ENCODE measurements at regions not wholly inside any gene's neighbourhood (a gene's known extent, or its start where the extent isn't known, plus 50 kb on each side); places are given as distances from the start of the nearest gene placed in this dataset.

GRCh38 chr21:40901691-40902090 lies 54.7 kb upstream of the DSCAM start:
- no peak for DNase-seq

- DNase-seq = no peak
These were observed 55.3 kb upstream of the DSCAM start for GRCh38 chr21:40902299-40902698.

- DNase-seq = no peak
These were observed 56.0 kb upstream of the DSCAM start for GRCh38 chr21:40902993-40903392.

- no peak for DNase-seq
These were observed 58.3 kb upstream of the DSCAM start for GRCh38 chr21:40905251-40905650.

- no peak for DNase-seq
These were observed 65.4 kb upstream of the DSCAM start for GRCh38 chr21:40912375-40912774.

GRCh38 chr21:40915114-40915513 lies 68.2 kb upstream of the DSCAM start:
- no peak for DNase-seq

- DNase-seq = no peak
These were observed 76.4 kb upstream of the DSCAM start for GRCh38 chr21:40923407-40923806.

- no peak for DNase-seq
These were observed 76.9 kb upstream of the DSCAM start for GRCh38 chr21:40923901-40924300.

GRCh38 chr21:40924641-40925040 lies 77.7 kb upstream of the DSCAM start:
- no peak for DNase-seq

GRCh38 chr21:40926238-40926637 lies 79.3 kb upstream of the DSCAM start:
- no peak for DNase-seq

- no peak for DNase-seq
These were observed 82.9 kb upstream of the DSCAM start for GRCh38 chr21:40929833-40930232.

- no peak for DNase-seq
These were observed 84.2 kb upstream of the DSCAM start for GRCh38 chr21:40931197-40931596.

GRCh38 chr21:40936178-40936577 lies 89.2 kb upstream of the DSCAM start:
- no peak for DNase-seq

GRCh38 chr21:40936771-40937261 lies 89.9 kb upstream of the DSCAM start:
- DNase-seq = no peak

GRCh38 chr21:40938078-40938477 lies 91.1 kb upstream of the DSCAM start:
- DNase-seq = no peak

- no peak for DNase-seq
These were observed 91.7 kb upstream of the DSCAM start for GRCh38 chr21:40938611-40939010.

GRCh38 chr21:40947713-40948112 lies 100.8 kb upstream of the DSCAM start:
- DNase-seq = no peak

GRCh38 chr21:40950970-40951369 lies 104.0 kb upstream of the DSCAM start:
- DNase-seq = no peak

- no peak for DNase-seq
These were observed 105.8 kb upstream of the DSCAM start for GRCh38 chr21:40952551-40953323.

- no peak for DNase-seq
These were observed 117.7 kb upstream of the DSCAM start for GRCh38 chr21:40964691-40965090.

- no peak for DNase-seq
These were observed 120.8 kb upstream of the DSCAM start for GRCh38 chr21:40967771-40968170.

GRCh38 chr21:40972151-40972550 lies 125.2 kb upstream of the DSCAM start:
- DNase-seq = no peak

GRCh38 chr21:40976198-40977109 lies 129.5 kb upstream of the DSCAM start:
- DNase-seq = no peak

GRCh38 chr21:40985370-40985769 lies 138.4 kb upstream of the DSCAM start:
- DNase-seq = no peak

Data from activated effector memory CD4-positive, alpha-beta T cell treated with anti-CD3 and anti-CD28 coated beads, Interleukin-2, amount 50 U/mL, for 16 hours (primary cell).